GM21381 (cell line): ENCODE measurements at regions not wholly inside any gene's neighbourhood (a gene's known extent, or its start where the extent isn't known, plus 50 kb on each side); places are given as distances from the start of the nearest gene placed in this dataset.

Source experiments
- ATAC-seq: cut with Tn5 transposase; IDR thresholded peaks from one replicate; pipeline ENCODE4 v1.9.1; 2021; ENCODE audit warnings: mild to moderate bottlenecking, moderate library complexity; ENCODE audit not compliant: unreplicated experiment

GRCh38 chr12:91239481-91239880 is 56.9 kb upstream of the DCN start:
- ATAC-seq, result no peak
